Chondrocyte (in vitro differentiated cells): ENCODE measurements at regions not wholly inside any gene's neighbourhood (a gene's known extent, or its start where the extent isn't known, plus 50 kb on each side); places are given as distances from the start of the nearest gene placed in this dataset.

Experiments used
- DNase-seq: peaks from one replicate; pipeline ENCODE4 v3.0.0; 2021; ENCODE audit warnings: mixed read lengths, low spot score
- H3K27ac Mint-ChIP-seq: one replicate; pipeline ENCODE4 v1.8.0; 2021; ENCODE audit warnings: mild to moderate bottlenecking, moderate library complexity, mixed read lengths; ENCODE audit not compliant: unreplicated experiment
- H3K27me3 Mint-ChIP-seq: 2 replicates; pipeline ENCODE4 v1.8.0; 2021; ENCODE audit warnings: low read depth, mixed read lengths
- H3K36me3 Mint-ChIP-seq: 2 replicates; pipeline ENCODE4 v1.8.0; 2021; ENCODE audit warnings: low read depth, mixed read lengths
- H3K4me1 Mint-ChIP-seq: 2 replicates; pipeline ENCODE4 v1.8.0; 2021; ENCODE audit warnings: low read depth, mild to moderate bottlenecking, mixed read lengths
- H3K4me3 Mint-ChIP-seq: one replicate; pipeline ENCODE4 v1.8.0; 2021; ENCODE audit warnings: mild to moderate bottlenecking, moderate library complexity, mixed read lengths; ENCODE audit not compliant: unreplicated experiment
- H3K9me3 Mint-ChIP-seq: 2 replicates; pipeline ENCODE4 v1.8.0; 2021; ENCODE audit warnings: low read depth, mixed read lengths
- CTCF ChIP-seq: fragments of 200-600 bp; sonication (generic); IDR thresholded peaks from 2 replicates; pipeline ENCODE4 v1.5.0; 2021; ENCODE audit warnings: antibody characterized with exemption, mild to moderate bottlenecking, moderate library complexity

GRCh38 chr12:76242813-76243550 lies 105.2 kb downstream of the BBS10 start:
- no peak for TF ChIP-seq CTCF
- peak overlapping the region; percentile 34 for H3K27ac Mint-ChIP-seq
- peaks cover 3% of the 10 kb centered on the region for H3K36me3 Mint-ChIP-seq
- peaks cover 5% of the 10 kb centered on the region for H3K9me3 Mint-ChIP-seq
- H3K4me1 Mint-ChIP-seq: peaks cover 35% of the 10 kb centered on the region
- H3K4me3 Mint-ChIP-seq: no peak overlapping the region
- no peaks in the 10 kb centered on the region for H3K27me3 Mint-ChIP-seq
- DNase-seq: no peak

- Mint-ChIP-seq H3K4me1 (peaks cover 26% of the 10 kb centered on the region), H3K9me3 (peaks cover 5% of the 10 kb centered on the region), H3K27ac (no peak overlapping the region), H3K4me3 (no peak overlapping the region), H3K36me3 (peaks cover 3% of the 10 kb centered on the region), H3K27me3 (no peaks in the 10 kb centered on the region)
- peak; percentile 8 for TF ChIP-seq CTCF
- no peak for DNase-seq
Observed at GRCh38 chr12:76241371-76241770, 106.8 kb downstream of the BBS10 start.

GRCh38 chr12:76240281-76240680 lies 107.9 kb downstream of the BBS10 start:
- DNase-seq: no peak
- Mint-ChIP-seq H3K27me3 (no peaks in the 10 kb centered on the region), H3K27ac (no peak overlapping the region), H3K9me3 (peaks cover 5% of the 10 kb centered on the region), H3K4me1 (peaks cover 26% of the 10 kb centered on the region), H3K4me3 (no peak overlapping the region), H3K36me3 (peaks cover 3% of the 10 kb centered on the region)
- no peak for TF ChIP-seq CTCF

GRCh38 chr12:76238688-76239087 lies 109.5 kb downstream of the BBS10 start:
- Mint-ChIP-seq H3K27me3 (no peaks in the 10 kb centered on the region), H3K36me3 (peaks cover 3% of the 10 kb centered on the region), H3K27ac (no peak overlapping the region), H3K4me1 (peaks cover 18% of the 10 kb centered on the region), H3K9me3 (peaks cover 5% of the 10 kb centered on the region), H3K4me3 (no peak overlapping the region)
- DNase-seq: no peak
- TF ChIP-seq CTCF: no peak

- H3K4me1 Mint-ChIP-seq: peaks cover 9% of the 10 kb centered on the region
- H3K4me3 Mint-ChIP-seq: no peak overlapping the region
- DNase-seq: no peak
- no peaks in the 10 kb centered on the region for H3K27me3 Mint-ChIP-seq
- peaks cover 5% of the 10 kb centered on the region for H3K9me3 Mint-ChIP-seq
- no peak for TF ChIP-seq CTCF
- no peak overlapping the region for H3K27ac Mint-ChIP-seq
- peaks cover 3% of the 10 kb centered on the region for H3K36me3 Mint-ChIP-seq
Observed at GRCh38 chr12:76237086-76237701, 111.0 kb downstream of the BBS10 start.
